Inflammatory macrophage treated with lipopolysaccharide for 4 hours (primary cell): ENCODE measurements at regions not wholly inside any gene's neighbourhood (a gene's known extent, or its start where the extent isn't known, plus 50 kb on each side); places are given as distances from the start of the nearest gene placed in this dataset.

Experiments used
- DNase-seq: peaks from one replicate; pipeline ENCODE4 v3.0.0-alpha.2; 2020

- no peak for DNase-seq
Measured at GRCh38 chr2:136362676-136363390, 244.9 kb upstream of the CXCR4 start.

GRCh38 chr2:136361521-136361920, 243.6 kb upstream of the CXCR4 start:
- DNase-seq: no peak

GRCh38 chr2:136360790-136361189, 242.8 kb upstream of the CXCR4 start:
- DNase-seq: no peak

GRCh38 chr2:136359121-136359965, 241.4 kb upstream of the CXCR4 start:
- DNase-seq: no peak

GRCh38 chr2:136358576-136358975, 240.6 kb upstream of the CXCR4 start:
- DNase-seq: no peak

GRCh38 chr2:136357007-136357380, 239.0 kb upstream of the CXCR4 start:
- no peak for DNase-seq

- no peak for DNase-seq
Measured at GRCh38 chr2:136356125-136357006, 238.4 kb upstream of the CXCR4 start.

GRCh38 chr2:136351684-136352083, 233.7 kb upstream of the CXCR4 start:
- DNase-seq: no peak

- no peak for DNase-seq
Measured at GRCh38 chr2:136347981-136348380, 230.0 kb upstream of the CXCR4 start.

- no peak for DNase-seq
Measured at GRCh38 chr2:136344339-136344738, 226.4 kb upstream of the CXCR4 start.

GRCh38 chr2:136342138-136342537, 224.2 kb upstream of the CXCR4 start:
- DNase-seq: no peak

- peak; percentile 27 for DNase-seq
Measured at GRCh38 chr2:136334967-136335366, 217.0 kb upstream of the CXCR4 start.

GRCh38 chr2:136332436-136333095, 214.6 kb upstream of the CXCR4 start:
- DNase-seq: no peak

- DNase-seq: peak; percentile 61
Measured at GRCh38 chr2:136331226-136331625, 213.3 kb upstream of the CXCR4 start.

GRCh38 chr2:136328207-136328795, 210.4 kb upstream of the CXCR4 start:
- DNase-seq: no peak

- peak; percentile 56 for DNase-seq
Measured at GRCh38 chr2:136327162-136327852, 209.4 kb upstream of the CXCR4 start.

GRCh38 chr2:136325844-136326331, 207.9 kb upstream of the CXCR4 start:
- peak; percentile 87 for DNase-seq

GRCh38 chr2:136324966-136325365, 207.0 kb upstream of the CXCR4 start:
- DNase-seq: peak; percentile 85

GRCh38 chr2:136323935-136324334, 206.0 kb upstream of the CXCR4 start:
- DNase-seq: no peak

- DNase-seq: no peak
Measured at GRCh38 chr2:136323195-136323594, 205.2 kb upstream of the CXCR4 start.

- peak; percentile 15 for DNase-seq
Measured at GRCh38 chr2:136322428-136322827, 204.5 kb upstream of the CXCR4 start.
